Stomach (tissue), 8 donors: ENCODE measurements at regions not wholly inside any gene's neighbourhood (a gene's known extent, or its start where the extent isn't known, plus 50 kb on each side); places are given as distances from the start of the nearest gene placed in this dataset.
A peak's percentile ranks its signal among the peaks of the same experiment; 100 is the strongest.

Source experiments
- DNase-seq, 2 donors: peaks; one replicate each; pipeline versions ENCODE4 v3.0.0 to v3.0.0-alpha.2; 2013 to 2019
- H3K27ac ChIP-seq, 5 donors: fragments of 200-600 bp in 4 of 5; sonication (generic) in 4 of 5; one replicate each; pipeline ENCODE4 v1.5.1; 2013 to 2019; ENCODE audit warnings: mild to moderate bottlenecking in 1 of 5, moderate library complexity in 1 of 5
- H3K27me3 ChIP-seq, 3 donors: fragments of 200-600 bp; sonication (generic); one replicate each; pipeline ENCODE4 v1.5.1; 2017 to 2019; ENCODE audit warnings: mixed run types in 1 of 3
- H3K36me3 ChIP-seq, 4 donors: fragments of 200-600 bp; sonication (generic); 1 replicate in 3 of 4; 2 replicates in 1 of 4; pipeline ENCODE4 v1.5.1; 2016 to 2019
- H3K4me1 ChIP-seq, 4 donors: fragments of 200-600 bp; sonication (generic); one replicate each; pipeline ENCODE4 v1.5.1; 2016 to 2019
- H3K4me3 ChIP-seq, 4 donors: fragments of 200-600 bp; sonication (generic) in 3 of 4; one replicate each; pipeline ENCODE4 v1.5.1; 2016 to 2019; ENCODE audit warnings: mild to moderate bottlenecking in 1 of 4
- H3K9me3 ChIP-seq, 4 donors: fragments of 200-600 bp; sonication (generic); one replicate each; pipeline ENCODE4 v1.5.1; 2016 to 2019
- EP300 ChIP-seq: sonication (generic); formaldehyde crosslinking; IDR thresholded peaks from one replicate; pipeline ENCODE4 v1.6.1; 2017; ENCODE audit warnings: antibody characterized with exemption
- POLR2A ChIP-seq, 4 donors: fragments of 450-650 bp; IDR thresholded peaks; one replicate each; pipeline ENCODE4 v1.6.1; 2016; ENCODE audit warnings: antibody characterized with exemption in 4 of 4, control low read depth in 2 of 4, mild to moderate bottlenecking in 1 of 4, moderate library complexity in 1 of 4
- POLR2AphosphoS5 ChIP-seq, 3 donors: sonication (generic); formaldehyde crosslinking; IDR thresholded peaks; one replicate each; pipeline ENCODE4 v1.6.1; 2016; ENCODE audit warnings: antibody characterized with exemption in 3 of 3
- WGBS, 5 donors: extraction: QIAGEN DNeasy Blood & Tissue Kit in 3 of 5; methylation state at CpG; one replicate each; pipeline versions ENCODE4 v1.1.5 to v1.1.7; 2013 to 2018; 5-methylcytosine and 5-hydroxymethylcytosine counted together
- intact Hi-C: fragments of 100-400 bp; cut with DNase I; formaldehyde crosslinking; loops from one replicate; pipeline ENCODE4 v1.15.1; 2023; ENCODE audit warnings: low total_unique reads
- TF ChIP-seq, protein P1 (sequence below), 7 experiments: fragments of 450-650 bp in 4 of 7; fragments of 200-600 bp in 3 of 7; sonication (generic) in 3 of 7; IDR thresholded peaks; one replicate each; pipeline ENCODE4 v1.5.1; 2016 to 2019; ENCODE audit warnings: antibody characterized with exemption in 7 of 7, control low read depth in 2 of 7, mild to moderate bottlenecking in 1 of 7
- donor health status: healthy with polysubstance abuse.
- donor health status: Bipolar disorder and iron deficiency.
- donor health status: healthy.

DNA sequence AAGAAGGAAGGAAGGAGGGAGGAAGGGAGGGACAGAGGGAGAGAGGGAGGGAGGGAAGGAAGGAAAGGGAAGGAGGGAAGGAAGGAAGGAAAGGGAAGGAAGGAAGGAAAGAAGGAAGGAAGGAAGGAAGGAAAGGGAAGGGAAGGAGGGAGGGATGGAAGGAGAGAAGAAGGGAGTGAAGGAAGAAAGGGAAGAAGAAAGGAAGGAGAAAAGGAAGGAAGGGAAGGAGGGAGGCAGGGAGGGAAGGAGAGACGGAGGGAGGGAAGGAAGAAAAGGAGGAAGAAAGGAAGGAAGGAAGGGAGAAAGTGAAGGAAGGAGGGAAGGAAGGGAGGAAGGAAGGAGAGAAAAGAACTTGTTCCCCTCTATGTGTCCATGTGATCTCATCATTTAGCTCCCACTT lies 465.0 kb downstream of the KCTD8 start:
- 84 to 90% (median 88%) methylated on average over 1 of the region's 1 CpG for WGBS, 5 donors
- Histone ChIP-seq H3K4me3 (no peak overlapping the region), H3K27ac (no peak overlapping the region), H3K27me3 (no peaks in the 10 kb centered on the region), H3K4me1 (no peaks in the 10 kb centered on the region), H3K9me3 (no peaks in the 10 kb centered on the region), H3K36me3 (no peaks in the 10 kb centered on the region)
- TF ChIP-seq, protein P1, sequence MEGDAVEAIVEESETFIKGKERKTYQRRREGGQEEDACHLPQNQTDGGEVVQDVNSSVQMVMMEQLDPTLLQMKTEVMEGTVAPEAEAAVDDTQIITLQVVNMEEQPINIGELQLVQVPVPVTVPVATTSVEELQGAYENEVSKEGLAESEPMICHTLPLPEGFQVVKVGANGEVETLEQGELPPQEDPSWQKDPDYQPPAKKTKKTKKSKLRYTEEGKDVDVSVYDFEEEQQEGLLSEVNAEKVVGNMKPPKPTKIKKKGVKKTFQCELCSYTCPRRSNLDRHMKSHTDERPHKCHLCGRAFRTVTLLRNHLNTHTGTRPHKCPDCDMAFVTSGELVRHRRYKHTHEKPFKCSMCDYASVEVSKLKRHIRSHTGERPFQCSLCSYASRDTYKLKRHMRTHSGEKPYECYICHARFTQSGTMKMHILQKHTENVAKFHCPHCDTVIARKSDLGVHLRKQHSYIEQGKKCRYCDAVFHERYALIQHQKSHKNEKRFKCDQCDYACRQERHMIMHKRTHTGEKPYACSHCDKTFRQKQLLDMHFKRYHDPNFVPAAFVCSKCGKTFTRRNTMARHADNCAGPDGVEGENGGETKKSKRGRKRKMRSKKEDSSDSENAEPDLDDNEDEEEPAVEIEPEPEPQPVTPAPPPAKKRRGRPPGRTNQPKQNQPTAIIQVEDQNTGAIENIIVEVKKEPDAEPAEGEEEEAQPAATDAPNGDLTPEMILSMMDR (IDR thresholded peaks at IDR 0.05), result no peak
- intact Hi-C loops, result no loop called here
- no peak for DNase-seq

DNA sequence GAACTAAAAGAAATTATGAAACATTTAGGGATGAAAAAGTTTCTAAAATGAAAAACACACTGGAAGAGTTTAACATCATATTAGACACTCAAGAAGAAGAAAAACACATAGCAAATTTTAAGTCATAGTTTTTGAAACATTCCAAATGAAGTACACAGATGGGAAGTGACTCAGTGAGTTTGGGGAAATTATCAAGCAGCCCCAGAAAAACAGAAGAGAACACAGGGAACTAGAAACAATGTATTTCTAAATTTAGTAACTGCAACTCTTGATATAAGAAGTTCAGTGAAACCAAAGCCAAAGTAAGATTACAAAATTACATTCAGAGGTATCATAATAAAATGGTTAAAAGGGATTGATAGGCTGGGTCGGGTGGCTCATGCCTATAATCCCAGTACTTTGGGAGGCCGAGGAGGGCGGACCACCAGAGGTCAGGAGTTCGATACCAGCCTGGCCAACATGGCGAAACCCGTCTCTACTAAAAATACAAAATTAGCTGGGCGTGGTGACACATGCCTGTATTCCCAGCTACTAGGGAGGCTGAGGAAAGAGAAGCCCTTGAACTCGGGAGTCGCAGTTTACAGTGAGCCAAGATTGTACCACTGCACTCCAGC lies 461.2 kb downstream of the KCTD8 start:
- Histone ChIP-seq H3K27me3 (no peaks in the 10 kb centered on the region), H3K36me3 (no peaks in the 10 kb centered on the region), H3K4me1 (no peaks in the 10 kb centered on the region), H3K27ac (no peak overlapping the region), H3K4me3 (no peak overlapping the region), H3K9me3 (no peaks in the 10 kb centered on the region)
- no peak for TF ChIP-seq POLR2A (IDR thresholded peaks at IDR 0.05)
- TF ChIP-seq POLR2AphosphoS5 (IDR thresholded peaks at IDR 0.05), result no peak
- TF ChIP-seq EP300, result no peak
- TF ChIP-seq, protein P1 (IDR thresholded peaks at IDR 0.05), result no peak
- WGBS, 5 donors, result 84 to 95% (median 92%) methylated on average over 9 of the region's 9 CpGs
- intact Hi-C loops, result no loop called here
- no peak for DNase-seq

DNA sequence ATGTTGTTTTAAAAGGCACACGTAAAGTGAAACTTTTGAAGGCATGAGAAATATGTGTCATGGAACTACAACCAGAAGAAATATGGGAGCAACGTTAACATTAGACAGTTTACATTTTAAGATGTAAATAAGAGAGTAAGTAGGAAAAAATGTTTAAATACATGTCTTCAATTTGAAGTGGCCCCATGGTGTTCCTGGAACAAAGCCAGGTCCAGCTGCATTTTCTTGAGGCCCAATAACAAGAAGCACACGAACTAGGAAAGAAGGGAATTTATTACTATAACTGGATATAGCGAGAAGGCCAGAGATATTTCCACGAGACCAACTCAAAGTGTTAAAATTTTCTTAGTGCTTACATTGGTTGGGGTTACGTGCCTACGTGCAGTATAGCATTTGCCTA lies 458.1 kb downstream of the KCTD8 start:
- intact Hi-C loops, result no loop called here
- no peaks in the 10 kb centered on the region for H3K27me3 ChIP-seq
- H3K4me3 ChIP-seq, result no peak overlapping the region
- WGBS, 5 donors, result 64 to 72% (median 68%) methylated on average over 7 of the region's 7 CpGs
- DNase-seq, result peak in 1 of 2 donors; percentile 35
- no peak for TF ChIP-seq POLR2AphosphoS5 (IDR thresholded peaks at IDR 0.05)
- no peak for TF ChIP-seq EP300
- no peak for TF ChIP-seq POLR2A (IDR thresholded peaks at IDR 0.05)
- TF ChIP-seq, protein P1 (IDR thresholded peaks at IDR 0.05), result no peak
- no peaks in the 10 kb centered on the region for H3K9me3 ChIP-seq
- no peak overlapping the region for H3K27ac ChIP-seq
- H3K36me3 ChIP-seq, result no peaks in the 10 kb centered on the region
- no peaks in the 10 kb centered on the region for H3K4me1 ChIP-seq

DNA sequence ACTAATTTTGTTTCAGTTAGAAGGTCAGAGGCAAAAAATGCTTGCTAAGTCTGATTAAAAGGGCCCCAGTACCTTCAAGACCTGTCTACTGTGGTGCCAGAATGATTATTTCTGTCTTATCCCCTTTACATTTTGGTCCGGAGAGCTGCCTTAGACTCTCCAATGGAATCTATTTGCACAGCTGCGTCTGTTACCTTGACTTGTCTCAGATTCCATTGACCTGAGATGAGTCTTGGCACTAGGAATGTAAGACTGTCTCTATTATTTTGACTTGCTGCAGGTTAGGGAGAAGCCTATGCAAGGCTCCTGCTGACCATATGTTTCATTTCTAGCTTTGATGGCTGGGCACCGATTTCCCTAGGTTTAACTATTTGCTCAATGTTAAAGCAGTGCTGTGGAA lies 457.6 kb downstream of the KCTD8 start:
- intact Hi-C loops, result no loop called here
- 52 to 66% (median 64%) methylated on average over 3 of the region's 3 CpGs for WGBS, 5 donors
- Histone ChIP-seq H3K27ac (no peak overlapping the region), H3K4me1 (no peaks in the 10 kb centered on the region), H3K36me3 (no peaks in the 10 kb centered on the region), H3K9me3 (no peaks in the 10 kb centered on the region), H3K4me3 (no peak overlapping the region), H3K27me3 (no peaks in the 10 kb centered on the region)
- TF ChIP-seq POLR2A (IDR thresholded peaks at IDR 0.05) (no peak), EP300 (no peak), POLR2AphosphoS5 (IDR thresholded peaks at IDR 0.05) (no peak)
- TF ChIP-seq, protein P1 (IDR thresholded peaks at IDR 0.05), result no peak
- peak in 1 of 2 donors; percentile 2 for DNase-seq
